AG09319 (cell line): ENCODE measurements at regions not wholly inside any gene's neighbourhood (a gene's known extent, or its start where the extent isn't known, plus 50 kb on each side); places are given as distances from the start of the nearest gene placed in this dataset.

Experiments
- DNase-seq: peaks from one replicate; pipeline ENCODE4 v3.0.0-alpha.2; 2010; ENCODE audit warnings: low read depth; ENCODE audit errors: extremely low read depth
- CTCF ChIP-seq: IDR thresholded peaks from 2 replicates; pipeline ENCODE4 v1.5.1; 2011; ENCODE audit warnings: low read depth, mild to moderate bottlenecking, inconsistent platforms, low read length, moderate library complexity

- no peak for DNase-seq
- no peak for TF ChIP-seq CTCF
These were observed 185.6 kb downstream of the INSC start for GRCh38 chr11:15300341-15300740.

- DNase-seq, result no peak
- TF ChIP-seq CTCF, result no peak
These were observed 192.9 kb downstream of the INSC start for GRCh38 chr11:15307619-15308024.

- DNase-seq, result no peak
- no peak for TF ChIP-seq CTCF
These were observed 194.1 kb downstream of the INSC start for GRCh38 chr11:15308840-15309239.

GRCh38 chr11:15309296-15309695 is 194.6 kb downstream of the INSC start:
- no peak for DNase-seq
- TF ChIP-seq CTCF, result no peak

- no peak for TF ChIP-seq CTCF
- DNase-seq, result no peak
These were observed 199.1 kb downstream of the INSC start for GRCh38 chr11:15313862-15314261.

- no peak for DNase-seq
- no peak for TF ChIP-seq CTCF
These were observed 204.1 kb downstream of the INSC start for GRCh38 chr11:15318814-15319213.

- no peak for TF ChIP-seq CTCF
- DNase-seq, result no peak
These were observed 211.8 kb downstream of the INSC start for GRCh38 chr11:15326520-15326919.
